Urinary bladder (tissue), 3 donors: ENCODE measurements at regions not wholly inside any gene's neighbourhood (a gene's known extent, or its start where the extent isn't known, plus 50 kb on each side); places are given as distances from the start of the nearest gene placed in this dataset.

Experiments used
- DNase-seq: peaks from one replicate; pipeline ENCODE4 v3.0.0-alpha.2; 2015; ENCODE audit errors: extremely low spot score
- H3K27ac ChIP-seq: one replicate; pipeline ENCODE4 v1.5.1; 2013; ENCODE audit warnings: low read depth, mild to moderate bottlenecking, moderate library complexity
- H3K36me3 ChIP-seq: one replicate; pipeline ENCODE4 v1.6.1; 2013; ENCODE audit warnings: mild to moderate bottlenecking, moderate library complexity; ENCODE audit not compliant: insufficient read depth
- H3K4me1 ChIP-seq: one replicate; pipeline ENCODE4 v1.6.1; 2013; ENCODE audit warnings: mild to moderate bottlenecking, moderate library complexity; ENCODE audit not compliant: insufficient read depth
- H3K4me3 ChIP-seq: one replicate; pipeline ENCODE4 v1.5.1; 2013; ENCODE audit warnings: low read depth, low read length
- WGBS: extraction: QIAGEN DNeasy Blood & Tissue Kit; methylation state at CpG from one replicate; pipeline ENCODE4 v1.1.7; 2013; 5-methylcytosine and 5-hydroxymethylcytosine counted together
- donor health status: healthy with polysubstance abuse.
- donor health status: healthy.

- no peak for DNase-seq
- Histone ChIP-seq H3K36me3 (no peaks in the 10 kb centered on the region), H3K4me1 (no peaks in the 10 kb centered on the region), H3K4me3 (no peak overlapping the region), H3K27ac (no peak overlapping the region)
- 28% methylated on average over 3 of the region's 3 CpGs for WGBS
These were observed 177.2 kb downstream of the SEC23IP start for GRCh38 chr10:120069700-120070099.

GRCh38 chr10:120075349-120075748 lies 182.8 kb downstream of the SEC23IP start:
- 80% methylated on average over 5 of the region's 5 CpGs for WGBS
- Histone ChIP-seq H3K36me3 (no peaks in the 10 kb centered on the region), H3K4me3 (no peak overlapping the region), H3K27ac (no peak overlapping the region), H3K4me1 (no peaks in the 10 kb centered on the region)
- DNase-seq, result no peak

- Histone ChIP-seq H3K27ac (no peak overlapping the region), H3K4me1 (no peaks in the 10 kb centered on the region), H3K36me3 (no peaks in the 10 kb centered on the region), H3K4me3 (no peak overlapping the region)
- WGBS, result 63% methylated on average over 11 of the region's 11 CpGs
- DNase-seq, result no peak
These were observed 184.6 kb downstream of the SEC23IP start for GRCh38 chr10:120076996-120077706.

GRCh38 chr10:120077707-120078492 lies 185.4 kb downstream of the SEC23IP start:
- Histone ChIP-seq H3K27ac (no peak overlapping the region), H3K4me1 (no peaks in the 10 kb centered on the region), H3K4me3 (no peak overlapping the region), H3K36me3 (no peaks in the 10 kb centered on the region)
- DNase-seq, result no peak
- WGBS, result 57% methylated on average over 14 of the region's 14 CpGs

- 62% methylated on average over 5 of the region's 5 CpGs for WGBS
- H3K36me3 ChIP-seq, result no peaks in the 10 kb centered on the region
- no peak overlapping the region for H3K27ac ChIP-seq
- H3K4me3 ChIP-seq, result no peak overlapping the region
- no peaks in the 10 kb centered on the region for H3K4me1 ChIP-seq
- no peak for DNase-seq
These were observed 192.7 kb downstream of the SEC23IP start for GRCh38 chr10:120085096-120085796.

- no peak for DNase-seq
- WGBS, result 84% methylated on average over 6 of the region's 6 CpGs
- H3K4me3 ChIP-seq, result no peak overlapping the region
- no peaks in the 10 kb centered on the region for H3K4me1 ChIP-seq
- H3K36me3 ChIP-seq, result no peaks in the 10 kb centered on the region
- H3K27ac ChIP-seq, result no peak overlapping the region
These were observed 193.5 kb downstream of the SEC23IP start for GRCh38 chr10:120086066-120086465.

- DNase-seq, result no peak
- 72% methylated on average over 3 of the region's 3 CpGs for WGBS
- no peak overlapping the region for H3K27ac ChIP-seq
- H3K4me3 ChIP-seq, result no peak overlapping the region
- H3K4me1 ChIP-seq, result no peaks in the 10 kb centered on the region
- no peaks in the 10 kb centered on the region for H3K36me3 ChIP-seq
These were observed 194.6 kb downstream of the SEC23IP start for GRCh38 chr10:120087109-120087508.

- no peak for DNase-seq
- WGBS, result 55% methylated on average over 3 of the region's 3 CpGs
- no peak overlapping the region for H3K4me3 ChIP-seq
- no peaks in the 10 kb centered on the region for H3K4me1 ChIP-seq
- no peak overlapping the region for H3K27ac ChIP-seq
- H3K36me3 ChIP-seq, result no peaks in the 10 kb centered on the region
These were observed 203.3 kb downstream of the SEC23IP start for GRCh38 chr10:120095875-120096274.

GRCh38 chr10:120097766-120098165 lies 205.2 kb downstream of the SEC23IP start:
- DNase-seq, result no peak
- Histone ChIP-seq H3K27ac (no peak overlapping the region), H3K4me3 (no peak overlapping the region), H3K36me3 (no peaks in the 10 kb centered on the region), H3K4me1 (no peaks in the 10 kb centered on the region)

GRCh38 chr10:120098232-120098930 lies 205.9 kb downstream of the SEC23IP start:
- no peak overlapping the region for H3K27ac ChIP-seq
- H3K4me3 ChIP-seq, result no peak overlapping the region
- no peaks in the 10 kb centered on the region for H3K36me3 ChIP-seq
- 46% methylated on average over 4 of the region's 4 CpGs for WGBS
- H3K4me1 ChIP-seq, result no peaks in the 10 kb centered on the region
- no peak for DNase-seq

GRCh38 chr10:120103738-120104560 lies 211.4 kb downstream of the SEC23IP start:
- WGBS, result 78% methylated on average over 10 of the region's 10 CpGs
- no peak for DNase-seq
- H3K4me3 ChIP-seq, result no peak overlapping the region
- no peaks in the 10 kb centered on the region for H3K4me1 ChIP-seq
- no peak overlapping the region for H3K27ac ChIP-seq
- H3K36me3 ChIP-seq, result no peaks in the 10 kb centered on the region

GRCh38 chr10:120105001-120105400 lies 212.5 kb downstream of the SEC23IP start:
- H3K4me1 ChIP-seq, result no peaks in the 10 kb centered on the region
- no peak overlapping the region for H3K27ac ChIP-seq
- no peak for DNase-seq
- no peak overlapping the region for H3K4me3 ChIP-seq
- 59% methylated on average over 2 of the region's 2 CpGs for WGBS
- H3K36me3 ChIP-seq, result no peaks in the 10 kb centered on the region

GRCh38 chr10:120105492-120105891 lies 213.0 kb downstream of the SEC23IP start:
- H3K4me1 ChIP-seq, result no peaks in the 10 kb centered on the region
- no peak for DNase-seq
- no peak overlapping the region for H3K27ac ChIP-seq
- WGBS, result 74% methylated on average over 1 of the region's 1 CpG
- H3K36me3 ChIP-seq, result no peaks in the 10 kb centered on the region
- no peak overlapping the region for H3K4me3 ChIP-seq
